ENCODE measurements at regions not wholly inside any gene's neighbourhood (a gene's known extent, or its start where the extent isn't known, plus 50 kb on each side); places are given as distances from the start of the nearest gene placed in this dataset.
A peak's percentile ranks its signal among the peaks of the same experiment; 100 is the strongest.

- no peak for DNase-seq (ENCODE audit: low read depth)
- TF ChIP-seq CTCF (IDR thresholded peaks at IDR 0.05; ENCODE audit: insufficient read depth, low read length): no peak
- H3K4me3 ChIP-seq (ENCODE audit: low read depth, low read length): no peak overlapping the region
Observed at GRCh38 chr5:67746103-67746502, 469.5 kb upstream of the PIK3R1 start.

GRCh38 chr5:67732921-67733320, 482.6 kb upstream of the PIK3R1 start:
- no peak for TF ChIP-seq CTCF (IDR thresholded peaks at IDR 0.05; ENCODE audit: insufficient read depth, low read length)
- no peak for DNase-seq (ENCODE audit: low read depth)

GRCh38 chr5:67732471-67732870, 483.1 kb upstream of the PIK3R1 start:
- TF ChIP-seq CTCF (IDR thresholded peaks at IDR 0.05; ENCODE audit: insufficient read depth, low read length): no peak
- DNase-seq (ENCODE audit: low read depth): no peak
- no peak overlapping the region for H3K4me3 ChIP-seq (ENCODE audit: low read depth, low read length)

More at GRCh38 chr5:67732921-67733320, 482.6 kb upstream of the PIK3R1 start:
- H3K4me3 ChIP-seq (ENCODE audit: low read depth, low read length): no peak overlapping the region

GRCh38 chr5:67731886-67732285, 483.7 kb upstream of the PIK3R1 start:
- TF ChIP-seq CTCF (IDR thresholded peaks at IDR 0.05; ENCODE audit: insufficient read depth, low read length): no peak
- H3K4me3 ChIP-seq (ENCODE audit: low read depth, low read length): no peak overlapping the region
- DNase-seq (ENCODE audit: low read depth): no peak

- DNase-seq (ENCODE audit: low read depth): no peak
Observed at GRCh38 chr5:67730917-67731474, 484.6 kb upstream of the PIK3R1 start.

GRCh38 chr5:67728326-67728890, 487.1 kb upstream of the PIK3R1 start:
- H3K4me3 ChIP-seq (ENCODE audit: low read depth, low read length): no peak overlapping the region
- no peak for TF ChIP-seq CTCF (IDR thresholded peaks at IDR 0.05; ENCODE audit: insufficient read depth, low read length)
- no peak for DNase-seq (ENCODE audit: low read depth)

More at GRCh38 chr5:67730917-67731474, 484.6 kb upstream of the PIK3R1 start:
- H3K4me3 ChIP-seq (ENCODE audit: low read depth, low read length): no peak overlapping the region
- TF ChIP-seq CTCF (IDR thresholded peaks at IDR 0.05; ENCODE audit: insufficient read depth, low read length): no peak

GRCh38 chr5:67725604-67726003, 490.0 kb upstream of the PIK3R1 start:
- H3K4me3 ChIP-seq (ENCODE audit: low read depth, low read length): no peak overlapping the region
- peak; percentile 7 for DNase-seq (ENCODE audit: low read depth)
- no peak for TF ChIP-seq CTCF (IDR thresholded peaks at IDR 0.05; ENCODE audit: insufficient read depth, low read length)

Data from fibroblast of the aortic adventitia (primary cell).